DND-41 (cell line): ENCODE measurements at regions not wholly inside any gene's neighbourhood (a gene's known extent, or its start where the extent isn't known, plus 50 kb on each side); places are given as distances from the start of the nearest gene placed in this dataset.

Experiments used
- ATAC-seq: fragments of 200-7000 bp; cut with Tn5 transposase; 3 replicates; pipeline ENCODE4 v1.9.1; 2021; ENCODE audit warnings: low read depth; ENCODE audit not compliant: insufficient read depth
- DNase-seq: peaks from one replicate; pipeline ENCODE4 v3.0.0-alpha.2; 2020
- H2AFZ ChIP-seq: 2 replicates; pipeline ENCODE4 v1.6.0; 2012; ENCODE audit warnings: low read depth, low read length
- H3K27ac ChIP-seq: 2 replicates; pipeline ENCODE4 v1.5.1; 2012; ENCODE audit warnings: low read length, inconsistent platforms
- H3K27me3 ChIP-seq: fragments of 200-600 bp; sonication (generic); 2 replicates; pipeline ENCODE4 v1.6.0; 2012; ENCODE audit warnings: low read length, mild to moderate bottlenecking, inconsistent platforms; ENCODE audit not compliant: insufficient read depth, poor library complexity
- H3K36me3 ChIP-seq: 2 replicates; pipeline ENCODE4 v1.5.1; 2012; ENCODE audit warnings: low read length, inconsistent platforms; ENCODE audit not compliant: insufficient read depth
- H3K4me1 ChIP-seq: 2 replicates; pipeline ENCODE4 v1.5.1; 2012; ENCODE audit warnings: mild to moderate bottlenecking, low read length; ENCODE audit not compliant: insufficient read depth
- H3K4me2 ChIP-seq: 2 replicates; pipeline ENCODE4 v1.6.0; 2012; ENCODE audit warnings: mild to moderate bottlenecking, moderate library complexity, low read length, inconsistent platforms; ENCODE audit not compliant: insufficient read depth
- H3K4me3 ChIP-seq, 2 experiments: fragments of 200-600 bp in 1 of 2; shearing (Covaris generic) in 1 of 2; 2 replicates each; pipeline ENCODE4 v1.5.1; 2012 to 2016; ENCODE audit warnings: inconsistent platforms in 2 of 2, low read length in 2 of 2, mild to moderate bottlenecking in 2 of 2, low read depth in 1 of 2, moderate library complexity in 1 of 2
- H3K79me2 ChIP-seq: 2 replicates; pipeline ENCODE4 v1.6.0; 2012; ENCODE audit warnings: low read length, inconsistent platforms; ENCODE audit not compliant: insufficient read depth
- H3K9ac ChIP-seq: 2 replicates; pipeline ENCODE4 v1.6.0; 2012; ENCODE audit warnings: low read depth, mild to moderate bottlenecking, inconsistent platforms, low read length, moderate library complexity
- H3K9me3 ChIP-seq: 2 replicates; pipeline ENCODE4 v1.5.1; 2012; ENCODE audit warnings: low read length, moderate library complexity, mild to moderate bottlenecking, inconsistent platforms; ENCODE audit not compliant: insufficient read depth, severe bottlenecking
- H4K20me1 ChIP-seq: 2 replicates; pipeline ENCODE4 v1.6.0; 2012; ENCODE audit warnings: low read length; ENCODE audit not compliant: insufficient read depth
- CTCF ChIP-seq: IDR thresholded peaks from 2 replicates; pipeline ENCODE4 v1.5.1; 2012; ENCODE audit warnings: borderline replicate concordance, low read length, moderate library complexity, mild to moderate bottlenecking; ENCODE audit not compliant: poor library complexity, severe bottlenecking; ENCODE audit errors: extremely low read depth
- EZH2 ChIP-seq: IDR thresholded peaks from 3 replicates; pipeline ENCODE4 v1.6.1; 2012; ENCODE audit warnings: borderline replicate concordance, low read depth, mild to moderate bottlenecking, moderate library complexity, low read length, inconsistent platforms; ENCODE audit not compliant: severe bottlenecking

GRCh38 chr2:16102358-16102975 is 162.1 kb downstream of the MYCN start:
- no peaks in the 10 kb centered on the region for H3K79me2 ChIP-seq
- H3K9me3 ChIP-seq, result no peaks in the 10 kb centered on the region
- H3K9ac ChIP-seq, result no peak overlapping the region
- no peak overlapping the region for H2AFZ ChIP-seq
- ATAC-seq, result no peak
- no peak overlapping the region for H3K4me3 ChIP-seq
- no peak overlapping the region for H3K4me2 ChIP-seq
- H3K4me1 ChIP-seq, result no peaks in the 10 kb centered on the region
- TF ChIP-seq CTCF, result no peak
- TF ChIP-seq EZH2, result no peak
- no peaks in the 10 kb centered on the region for H3K27me3 ChIP-seq
- H4K20me1 ChIP-seq, result no peaks in the 10 kb centered on the region
- no peaks in the 10 kb centered on the region for H3K36me3 ChIP-seq
- DNase-seq, result no peak
- no peak overlapping the region for H3K27ac ChIP-seq

- no peak for TF ChIP-seq EZH2
- TF ChIP-seq CTCF, result no peak
These were observed 160.8 kb downstream of the MYCN start for GRCh38 chr2:16101196-16101595.

GRCh38 chr2:16100006-16100405 is 159.7 kb downstream of the MYCN start:
- Histone ChIP-seq H3K9ac (no peak overlapping the region), H3K9me3 (no peaks in the 10 kb centered on the region), H3K27ac (no peak overlapping the region), H3K4me3 (no peak overlapping the region), H4K20me1 (no peaks in the 10 kb centered on the region), H3K4me1 (no peaks in the 10 kb centered on the region), H3K4me2 (no peak overlapping the region), H3K36me3 (no peaks in the 10 kb centered on the region), H2AFZ (no peak overlapping the region), H3K79me2 (no peaks in the 10 kb centered on the region), H3K27me3 (no peaks in the 10 kb centered on the region)
- TF ChIP-seq CTCF (no peak), EZH2 (no peak)
- DNase-seq (no peak), ATAC-seq (no peak)

More at GRCh38 chr2:16101196-16101595, 160.8 kb downstream of the MYCN start:
- no peak overlapping the region for H3K4me3 ChIP-seq
- no peaks in the 10 kb centered on the region for H3K27me3 ChIP-seq
- no peaks in the 10 kb centered on the region for H4K20me1 ChIP-seq
- H3K4me1 ChIP-seq, result no peaks in the 10 kb centered on the region
- no peaks in the 10 kb centered on the region for H3K9me3 ChIP-seq
- no peak overlapping the region for H3K4me2 ChIP-seq
- ATAC-seq (no peak), DNase-seq (no peak)
- H3K36me3 ChIP-seq, result no peaks in the 10 kb centered on the region
- no peaks in the 10 kb centered on the region for H3K79me2 ChIP-seq
- H3K27ac ChIP-seq, result no peak overlapping the region
- no peak overlapping the region for H2AFZ ChIP-seq
- H3K9ac ChIP-seq, result no peak overlapping the region
